ENCODE measurements at regions not wholly inside any gene's neighbourhood (a gene's known extent, or its start where the extent isn't known, plus 50 kb on each side); places are given as distances from the start of the nearest gene placed in this dataset.

- intact Hi-C loops (cut with micrococcal nuclease), result loop anchor here (10.0 kb wide), 1 partner anchor 393 kb away; no protein-coding TSS in a partner anchor
These were observed 96.2 kb upstream of the INSIG1 start for GRCh38 chr7:155201325-155202087.

DNA sequence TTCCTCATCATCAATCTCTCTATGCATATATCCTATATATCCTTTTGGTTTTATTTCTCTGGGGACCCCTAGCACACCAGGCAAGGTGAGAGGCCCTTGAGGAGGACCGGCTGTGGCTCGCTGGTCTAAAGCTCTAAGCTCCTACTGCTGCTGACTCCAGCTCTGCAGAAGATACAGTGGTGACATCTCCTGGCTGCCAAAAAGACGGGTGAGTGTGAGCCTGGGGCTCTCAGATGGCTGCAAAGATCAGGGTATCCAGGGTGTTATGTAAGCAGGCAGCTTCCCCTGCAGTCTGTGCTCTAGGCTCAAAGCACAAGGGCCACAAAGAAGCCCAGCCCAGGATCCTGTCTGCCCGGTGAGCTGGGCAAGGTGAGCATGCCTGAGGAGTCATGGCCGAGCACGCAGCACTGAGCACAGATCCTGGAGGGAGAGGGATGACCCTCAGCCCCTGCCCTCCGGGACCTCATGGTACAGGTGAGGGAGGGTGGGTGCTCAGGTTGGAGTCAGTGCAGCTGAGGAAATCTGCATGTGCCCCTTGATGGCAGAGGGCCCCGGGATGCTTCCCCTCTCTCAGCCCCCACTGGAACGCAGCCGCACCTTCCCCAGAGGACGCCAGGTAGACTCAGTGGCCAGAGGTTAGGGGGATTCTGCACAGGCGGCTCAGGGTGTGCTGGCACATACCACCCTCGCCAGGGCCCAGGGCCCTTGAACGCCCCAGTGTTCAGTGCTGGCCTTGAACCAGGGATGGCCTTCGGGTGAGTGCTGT lies 95.4 kb upstream of the INSIG1 start:
- intact Hi-C loops (cut with micrococcal nuclease), result loop anchor here (10.0 kb wide), 1 partner anchor 393 kb away; no protein-coding TSS in a partner anchor

- intact Hi-C loops (cut with micrococcal nuclease), result loop anchor here (10.0 kb wide), 1 partner anchor 392 kb away; no protein-coding TSS in a partner anchor
These were observed 94.4 kb upstream of the INSIG1 start for GRCh38 chr7:155203059-155203881.

GRCh38 chr7:155203882-155204691 lies 93.6 kb upstream of the INSIG1 start:
- intact Hi-C loops (cut with micrococcal nuclease), result loop anchor here (2.0 to 10.0 kb wide), 2 partner anchors 391 to 1689 kb away; partner anchors contain the start of gene LMBR1

GRCh38 chr7:155204744-155205367 lies 92.8 kb upstream of the INSIG1 start:
- intact Hi-C loops (cut with micrococcal nuclease), result loop anchor here (1.0 to 10.0 kb wide), 13 partner anchors 15 to 1933 kb away; partner anchors contain the start of genes HTR5A, LMBR1, PAXIP1 and RBM33

DNA sequence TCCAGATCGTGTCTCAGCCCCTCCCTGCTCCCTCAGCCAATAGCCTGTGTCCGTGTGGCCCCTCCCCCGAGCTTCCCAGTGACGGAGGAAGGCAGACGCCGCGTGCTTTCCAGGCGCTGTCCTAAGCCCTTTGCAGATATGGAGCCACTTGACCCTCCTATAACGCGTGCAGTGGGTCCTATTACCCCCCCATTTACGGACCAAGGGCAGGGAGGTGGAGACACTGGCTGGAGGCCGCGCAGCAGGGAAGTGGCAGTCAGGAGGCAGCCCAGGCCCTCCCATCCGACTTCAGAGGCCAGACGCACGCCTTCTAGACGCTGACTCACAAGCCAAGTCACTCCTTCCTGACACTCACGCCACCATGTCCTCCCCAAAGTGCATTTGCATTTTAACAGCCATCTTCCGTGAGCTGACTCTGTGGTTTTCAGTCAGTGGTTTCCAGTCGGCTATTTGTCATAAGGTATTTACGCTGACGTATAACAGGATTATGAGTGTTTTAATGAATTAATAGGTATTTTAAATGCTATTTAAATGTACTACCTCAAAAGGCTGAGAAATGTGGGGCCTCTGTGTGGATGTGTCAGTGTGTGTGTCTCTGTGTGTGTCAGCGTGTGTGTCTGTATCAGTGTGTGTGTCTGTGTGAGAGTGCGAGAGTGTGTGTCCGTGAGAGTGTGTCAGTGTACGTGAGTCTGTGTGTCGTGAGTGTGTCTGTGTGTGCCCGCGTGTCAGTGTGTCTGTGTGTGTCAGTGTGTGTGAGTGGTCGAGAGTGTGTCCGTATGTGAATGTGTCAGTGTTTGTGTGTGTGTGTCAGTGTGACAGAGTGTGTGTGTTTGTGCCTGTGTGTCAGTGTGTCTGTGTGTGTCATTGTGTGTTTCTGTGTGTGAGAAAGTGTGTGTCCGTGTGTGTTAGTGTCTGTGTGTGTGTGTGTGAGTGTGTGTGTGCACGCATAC lies 92.0 kb upstream of the INSIG1 start:
- intact Hi-C loops (cut with micrococcal nuclease), result loop anchor here (1.0 to 10.0 kb wide), 13 partner anchors 15 to 1933 kb away; partner anchors contain the start of genes HTR5A, LMBR1, PAXIP1 and RBM33

GRCh38 chr7:155206318-155207020 lies 91.2 kb upstream of the INSIG1 start:
- intact Hi-C loops (cut with micrococcal nuclease), result loop anchor here (5.0 to 10.0 kb wide), 3 partner anchors 76 to 1436 kb away; partner anchors contain the start of gene RNF32

DNA sequence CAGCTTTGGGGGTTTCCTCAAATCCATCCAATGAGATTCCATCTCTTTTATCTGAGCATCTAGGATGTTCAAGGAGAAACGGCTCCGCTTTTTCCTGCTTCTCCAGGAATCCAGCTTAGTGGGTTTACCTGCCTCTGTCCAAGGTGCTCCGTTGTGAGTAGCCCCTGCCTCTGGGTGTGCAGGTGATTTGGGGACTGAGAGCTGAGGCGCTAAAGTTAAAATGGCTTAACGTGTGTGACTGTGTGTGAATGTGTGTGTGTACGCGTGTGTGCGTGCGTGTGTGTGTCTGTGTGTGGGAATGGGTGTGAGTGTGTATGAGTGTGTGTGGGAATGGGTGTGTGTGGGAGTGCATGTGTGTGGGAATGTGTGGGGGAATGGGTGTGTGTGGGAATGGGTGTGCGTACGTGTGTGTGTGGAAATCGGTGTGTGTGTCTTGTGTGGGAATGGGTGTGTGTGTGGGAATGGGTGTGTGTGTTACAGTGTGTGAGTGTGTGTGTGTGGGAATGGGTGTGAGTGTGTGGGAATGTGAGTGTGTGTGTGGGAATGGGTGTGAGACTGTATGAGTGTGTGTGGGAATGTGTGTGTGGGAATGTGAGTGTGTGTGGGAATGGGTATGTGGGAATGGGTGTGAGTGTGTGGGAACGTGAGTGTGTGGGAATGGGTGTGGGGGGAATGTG lies 90.2 kb upstream of the INSIG1 start:
- intact Hi-C loops (cut with micrococcal nuclease), result loop anchor here (5.0 to 10.0 kb wide), 3 partner anchors 75 to 1435 kb away; partner anchors contain the start of gene RNF32

DNA sequence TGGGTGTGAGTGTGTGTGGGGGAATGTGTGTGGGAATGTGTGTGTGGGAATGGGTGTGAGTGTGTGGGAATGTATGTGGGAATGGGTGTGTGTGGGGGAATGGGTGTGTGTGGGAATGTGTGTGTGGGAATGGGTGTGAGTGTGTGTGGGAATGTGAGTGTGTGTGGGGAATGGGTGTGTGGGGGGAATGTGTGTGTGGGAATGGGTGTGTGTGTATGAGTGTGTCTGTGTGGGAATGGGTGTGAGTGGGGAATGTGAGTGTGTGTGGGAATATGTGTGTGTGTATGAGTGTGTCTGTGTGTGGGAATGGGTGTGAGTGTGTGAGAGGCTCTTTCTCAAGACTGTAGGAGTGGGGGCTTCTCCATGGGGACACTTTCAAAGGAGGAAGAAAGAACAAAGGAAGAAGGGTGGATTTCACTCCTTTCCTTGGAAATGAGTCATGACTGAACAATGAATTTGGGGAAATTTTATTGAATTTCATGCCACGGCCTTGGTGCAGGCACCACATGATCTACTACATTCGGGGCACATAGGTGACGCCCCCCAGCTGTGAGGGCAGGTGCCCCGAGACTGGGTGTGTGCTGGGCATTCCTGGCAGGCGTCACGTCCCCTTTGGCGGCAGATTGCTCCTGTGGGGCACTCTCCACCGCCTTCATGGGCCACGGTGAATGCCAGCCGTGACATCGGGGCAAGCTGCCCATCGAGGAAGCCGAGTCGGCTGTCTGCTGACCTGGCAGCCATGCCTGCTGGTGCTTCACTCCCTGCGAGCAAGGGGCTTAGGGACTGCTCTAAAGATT lies 88.8 kb upstream of the INSIG1 start:
- intact Hi-C loops (cut with micrococcal nuclease), result loop anchor here (5.0 to 10.0 kb wide), 3 partner anchors 73 to 1433 kb away; partner anchors contain the start of gene RNF32

- intact Hi-C loops (cut with micrococcal nuclease), result loop anchor here (5.0 to 10.0 kb wide), 3 partner anchors 73 to 1433 kb away; partner anchors contain the start of gene RNF32
These were observed 88.0 kb upstream of the INSIG1 start for GRCh38 chr7:155209478-155210319.

DNA sequence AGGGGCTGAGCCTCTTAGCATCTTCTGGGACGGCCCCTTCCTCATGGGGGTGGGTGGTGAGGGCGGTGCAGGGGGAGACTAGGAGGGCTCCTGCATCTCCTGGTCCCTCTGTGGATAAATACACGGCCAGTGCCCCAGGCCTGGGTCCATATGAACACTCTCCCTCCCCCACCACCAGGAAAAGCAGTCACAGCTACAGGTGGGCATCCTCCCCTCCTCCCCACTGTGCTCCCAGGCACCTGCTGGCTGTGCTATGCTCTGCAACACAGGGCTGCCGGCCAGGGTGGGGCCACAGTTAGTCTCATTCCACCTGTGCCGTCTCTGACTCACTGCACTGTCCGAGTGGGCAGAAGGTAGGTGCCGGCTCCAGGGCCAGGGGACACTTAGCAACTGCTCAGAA lies 87.3 kb upstream of the INSIG1 start:
- intact Hi-C loops (cut with micrococcal nuclease), result no loop called here

DNA sequence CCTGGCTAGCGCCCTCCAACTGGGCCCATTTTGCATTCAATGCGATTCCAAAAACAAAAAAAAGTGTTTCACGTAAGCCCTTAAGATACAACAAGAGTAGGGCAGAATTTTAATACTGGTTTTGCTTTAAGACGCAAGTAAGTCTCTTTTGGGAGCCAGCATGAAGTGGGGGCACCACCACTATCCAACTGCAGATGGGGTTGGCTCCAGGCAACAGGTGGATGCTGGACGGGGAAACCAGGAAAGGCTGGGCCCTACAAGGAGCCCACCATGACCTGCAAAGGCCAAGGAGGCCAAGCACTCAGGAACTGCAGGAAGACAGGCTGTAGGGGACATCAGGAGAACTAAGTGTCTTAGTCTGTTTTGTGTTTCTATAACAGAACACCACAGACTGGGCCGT lies 86.5 kb upstream of the INSIG1 start:
- intact Hi-C loops (cut with micrococcal nuclease), result no loop called here

GRCh38 chr7:155211761-155212160 lies 85.9 kb upstream of the INSIG1 start:
- intact Hi-C loops (cut with micrococcal nuclease), result no loop called here

GRCh38 chr7:155212301-155213015 lies 85.2 kb upstream of the INSIG1 start:
- intact Hi-C loops (cut with micrococcal nuclease), result no loop called here

- intact Hi-C loops (cut with micrococcal nuclease), result no loop called here
These were observed 84.3 kb upstream of the INSIG1 start for GRCh38 chr7:155213385-155213784.

All from T-helper 1 cell treated with Interleukin-12 subunit alpha and Interleukin-12 subunit beta and Interleukin-4 antibody, amounts not matched to agents 30 ng/mL and 1 ng/mL, for 36 hours (primary cell).